Left lung (tissue), 4 donors: ENCODE measurements at regions not wholly inside any gene's neighbourhood (a gene's known extent, or its start where the extent isn't known, plus 50 kb on each side); places are given as distances from the start of the nearest gene placed in this dataset.

Source experiments
- ATAC-seq: fragments of 200-7000 bp; cut with Tn5 transposase; one replicate; pipeline ENCODE4 v1.9.1; 2020; ENCODE audit warnings: moderate library complexity
- DNase-seq, 4 donors: peaks; one replicate each; pipeline ENCODE4 v3.0.0-alpha.2; 2013 to 2020
- H3K27ac ChIP-seq, 2 donors: fragments of 200-600 bp; sonication (generic) in 1 of 2; one replicate each; pipeline versions ENCODE4 v1.5.0 to v1.8.0; 2020 to 2021
- H3K27me3 ChIP-seq, 2 donors: fragments of 200-600 bp; sonication (generic) in 1 of 2; one replicate each; pipeline versions ENCODE4 v1.5.0 to v1.8.0; 2020 to 2021
- H3K36me3 ChIP-seq, 2 donors: fragments of 200-600 bp; sonication (generic) in 1 of 2; one replicate each; pipeline versions ENCODE4 v1.5.0 to v1.8.0; 2020 to 2021
- H3K4me1 ChIP-seq, 2 donors: fragments of 200-600 bp; one replicate each; pipeline ENCODE4 v1.8.0; 2021
- H3K4me3 ChIP-seq, 2 donors: fragments of 200-600 bp; sonication (generic) in 1 of 2; one replicate each; pipeline versions ENCODE4 v1.5.0 to v1.8.0; 2020 to 2021; ENCODE audit warnings: mild to moderate bottlenecking in 1 of 2
- H3K9me3 ChIP-seq, 2 donors: fragments of 200-600 bp; sonication (generic) in 1 of 2; one replicate each; pipeline versions ENCODE4 v1.5.0 to v1.8.0; 2020 to 2021
- CTCF ChIP-seq, 2 donors: fragments of 200-600 bp; sonication (generic) in 1 of 2; IDR thresholded peaks; one replicate each; pipeline versions ENCODE4 v1.5.0 to v1.8.0; 2021; ENCODE audit warnings: antibody characterized with exemption in 2 of 2
- intact Hi-C, 2 donors: fragments of 100-400 bp; cut with DNase I; formaldehyde crosslinking; loops; one replicate each; pipeline versions ENCODE4 v1.11.2 to v1.14.2; 2022
- donor health status: DM: no; HTN: yes; CAD: no.
- donor health status: DM: no; HTN: no; CAD: no.

DNA sequence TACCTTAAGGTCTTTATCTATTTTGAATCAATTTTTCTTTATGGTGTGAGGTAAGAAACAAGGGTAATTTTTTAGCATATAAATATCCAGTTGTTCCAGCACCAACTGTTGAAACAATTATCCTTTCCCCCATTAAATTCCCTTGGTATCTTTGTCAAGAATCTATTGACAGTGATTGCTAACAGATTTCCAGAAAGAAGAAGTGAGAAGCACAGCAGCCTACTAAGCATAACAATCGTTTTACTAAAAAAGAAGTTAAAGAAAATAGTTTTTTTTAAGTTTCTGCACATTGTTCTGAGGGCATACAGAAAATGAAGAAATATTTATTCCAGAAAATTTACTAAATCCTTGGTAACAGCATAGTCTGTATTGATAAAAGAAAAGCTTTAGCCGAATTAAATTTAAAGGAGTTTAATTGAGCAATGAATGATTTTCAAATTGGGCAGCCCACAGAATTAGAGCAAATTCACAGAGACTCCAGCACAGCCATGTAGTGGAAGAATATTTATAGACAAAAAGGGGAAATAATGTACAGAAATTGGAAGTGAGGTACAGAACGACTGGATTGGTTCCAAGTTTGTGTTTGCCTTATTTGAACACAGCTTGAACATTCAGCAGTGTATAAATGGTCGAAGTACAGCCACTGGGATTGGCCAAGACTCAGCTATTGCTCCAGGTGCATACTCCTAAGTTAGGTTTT, 97.9 kb upstream of the UST start:
- H3K9me3 ChIP-seq: peaks cover 0 to 8% of the 10 kb centered on the region in 2 donors
- no peak for DNase-seq
- no peaks in the 10 kb centered on the region for H3K27me3 ChIP-seq
- no peak for TF ChIP-seq CTCF (IDR thresholded peaks at IDR 0.05)
- intact Hi-C loops: no loop called here
- ATAC-seq: no peak
- H3K4me3 ChIP-seq: no peak overlapping the region
- no peaks in the 10 kb centered on the region for H3K36me3 ChIP-seq
- H3K27ac ChIP-seq: no peak overlapping the region
- no peaks in the 10 kb centered on the region for H3K4me1 ChIP-seq

DNA sequence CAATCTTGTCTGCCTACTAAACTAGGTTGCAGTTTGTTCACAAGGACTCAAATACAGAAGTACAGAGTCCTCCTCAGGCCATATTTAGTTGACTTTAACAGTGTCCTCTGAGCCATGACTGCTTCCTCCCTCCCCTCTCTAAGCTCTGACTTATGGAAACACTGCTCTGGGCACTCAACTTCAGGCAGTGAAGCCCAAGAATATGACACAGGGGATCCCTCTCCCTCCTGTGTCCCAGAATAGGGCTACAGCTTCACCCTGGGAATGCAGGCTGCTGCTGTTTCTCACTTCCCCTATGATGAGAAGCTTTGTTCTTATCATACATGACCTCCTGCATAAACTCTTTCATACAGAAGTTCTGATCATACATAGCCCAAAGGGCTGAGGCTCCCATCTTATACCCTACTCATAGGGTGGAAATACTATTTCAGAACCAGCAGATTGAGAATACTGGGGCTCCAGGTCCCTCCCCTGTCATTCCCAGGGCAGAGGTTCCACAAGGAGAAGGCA, 97.3 kb upstream of the UST start:
- intact Hi-C loops: no loop called here
- Histone ChIP-seq H3K36me3 (no peaks in the 10 kb centered on the region), H3K9me3 (peaks cover 0 to 13% of the 10 kb centered on the region in 2 donors), H3K27ac (no peak overlapping the region), H3K27me3 (no peaks in the 10 kb centered on the region), H3K4me3 (no peak overlapping the region), H3K4me1 (no peaks in the 10 kb centered on the region)
- ATAC-seq (no peak), DNase-seq (no peak)
- no peak for TF ChIP-seq CTCF (IDR thresholded peaks at IDR 0.05)

- Histone ChIP-seq H3K4me1 (no peaks in the 10 kb centered on the region), H3K4me3 (no peak overlapping the region), H3K27me3 (no peaks in the 10 kb centered on the region), H3K9me3 (peaks cover 0 to 13% of the 10 kb centered on the region in 2 donors), H3K27ac (no peak overlapping the region), H3K36me3 (no peaks in the 10 kb centered on the region)
- no peak for ATAC-seq
- intact Hi-C loops: no loop called here
- TF ChIP-seq CTCF (IDR thresholded peaks at IDR 0.05): no peak
- DNase-seq: peak in 1 of 4 donors; percentile 14
These were observed 95.8 kb upstream of the UST start for GRCh38 chr6:148650941-148651505.

DNA sequence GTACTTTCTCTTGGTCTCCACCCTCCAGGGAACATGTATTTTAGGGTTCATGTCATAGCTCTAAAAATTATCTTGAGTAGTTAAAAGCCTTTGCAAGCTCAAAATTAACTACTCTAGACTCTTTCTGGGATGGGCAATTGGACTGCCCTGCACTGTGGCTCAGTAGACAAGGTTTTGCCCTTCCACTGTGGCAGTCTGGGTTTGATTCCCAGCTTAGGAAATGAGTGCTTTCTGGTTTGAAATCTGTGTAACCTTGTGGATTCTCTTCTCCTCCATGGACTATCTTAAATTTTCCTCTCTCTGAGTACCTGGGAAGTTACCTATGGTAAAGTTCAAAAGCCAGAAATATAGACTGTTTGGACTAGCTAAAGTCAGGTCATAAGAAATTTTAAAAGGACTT, 94.6 kb upstream of the UST start:
- Histone ChIP-seq H3K27ac (no peak overlapping the region), H3K36me3 (no peaks in the 10 kb centered on the region), H3K27me3 (no peaks in the 10 kb centered on the region), H3K4me1 (peaks cover 0 to 5% of the 10 kb centered on the region in 2 donors), H3K4me3 (no peak overlapping the region), H3K9me3 (peaks cover 0 to 13% of the 10 kb centered on the region in 2 donors)
- intact Hi-C loops: no loop called here
- DNase-seq (no peak), ATAC-seq (no peak)
- TF ChIP-seq CTCF (IDR thresholded peaks at IDR 0.05): no peak

DNA sequence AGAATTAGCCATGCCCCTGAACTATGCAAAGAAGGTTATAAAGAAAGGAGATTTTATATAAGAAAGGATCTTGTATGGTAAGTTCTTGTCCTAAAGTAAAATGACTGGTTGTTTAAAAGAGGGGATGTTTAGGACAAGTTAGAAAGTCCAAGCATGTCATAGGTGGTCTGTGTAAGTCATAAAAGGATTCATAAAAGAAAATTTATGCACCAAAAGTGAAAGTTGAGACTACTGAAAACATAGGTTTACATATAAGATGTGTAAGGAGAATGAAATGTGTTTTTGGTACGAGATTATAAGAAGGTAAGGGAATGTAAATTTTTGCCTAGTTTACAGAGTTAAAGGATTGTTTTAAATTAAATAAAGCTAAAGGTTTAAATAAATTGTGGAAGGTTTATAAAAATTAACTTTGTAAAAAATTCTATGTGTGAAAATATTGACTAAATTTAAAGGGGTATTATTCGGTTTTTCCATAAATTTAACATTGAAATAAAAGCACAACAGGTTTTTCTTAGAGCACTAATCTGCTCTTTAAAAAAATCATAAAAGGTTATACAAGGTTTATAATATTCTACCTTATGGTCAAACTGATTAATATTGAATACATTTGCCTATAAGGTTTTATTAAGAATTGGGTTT, 93.6 kb upstream of the UST start:
- no peak for DNase-seq
- TF ChIP-seq CTCF (IDR thresholded peaks at IDR 0.05): no peak
- peaks cover 0 to 13% of the 10 kb centered on the region in 2 donors for H3K4me1 ChIP-seq
- no peaks in the 10 kb centered on the region for H3K27me3 ChIP-seq
- no peak overlapping the region for H3K4me3 ChIP-seq
- no peak overlapping the region for H3K27ac ChIP-seq
- intact Hi-C loops: no loop called here
- H3K9me3 ChIP-seq: peaks cover 0 to 13% of the 10 kb centered on the region in 2 donors
- H3K36me3 ChIP-seq: no peaks in the 10 kb centered on the region
- no peak for ATAC-seq
